ENCODE measurements at regions not wholly inside any gene's neighbourhood (a gene's known extent, or its start where the extent isn't known, plus 50 kb on each side); places are given as distances from the start of the nearest gene placed in this dataset.

- Histone ChIP-seq H4K20me1 (ENCODE audit: control insufficient read depth, insufficient read depth, insufficient read length) (no peaks in the 10 kb centered on the region), H3K4ac (ENCODE audit: low read depth, low read length) (no peak overlapping the region), H2BK5ac (ENCODE audit: insufficient read length, low read length) (no peak overlapping the region), H3K79me1 (ENCODE audit: insufficient read depth, low read depth, low read length, poor library complexity, severe bottlenecking) (no peaks in the 10 kb centered on the region), H3K4me1 (ENCODE audit: insufficient read depth, low read length) (no peaks in the 10 kb centered on the region), H3T11ph (ENCODE audit: low read length) (no peak overlapping the region), H4K8ac (replicated peaks; ENCODE audit: insufficient read length, low read depth, low read length) (no peak overlapping the region), H3K9ac (ENCODE audit: extremely low read depth, insufficient read length, low read length) (no peak overlapping the region), H2AK5ac (ENCODE audit: insufficient read length, low read length) (no peak overlapping the region), H2BK12ac (ENCODE audit: insufficient read length, low read depth, low read length) (no peak overlapping the region), H3K27me3 (ENCODE audit: insufficient read depth, low read length) (no peaks in the 10 kb centered on the region), H2BK15ac (ENCODE audit: low read depth, low read length) (no peak overlapping the region), H4K5ac (ENCODE audit: insufficient read length, low read depth, low read length) (no peak overlapping the region), H3K4me2 (ENCODE audit: insufficient read depth, insufficient read length, low read length) (no peak overlapping the region), H4K91ac (ENCODE audit: insufficient read length, low read depth, low read length) (no peak overlapping the region), H3K18ac (ENCODE audit: insufficient read length, low read depth, low read length) (no peak overlapping the region), H3K79me2 (ENCODE audit: insufficient read depth, low read length) (no peaks in the 10 kb centered on the region), H3K23me2 (ENCODE audit: insufficient read length, low read depth, low read length, poor library complexity, severe bottlenecking) (no peaks in the 10 kb centered on the region), H3K27ac (ENCODE audit: insufficient read length, low read depth, low read length) (no peak overlapping the region), H3K56ac (ENCODE audit: insufficient read length, low read depth, low read length) (no peak overlapping the region), H2BK120ac (ENCODE audit: low read depth, low read length, poor library complexity, severe bottlenecking) (no peak overlapping the region), H2AFZ (ENCODE audit: low read length) (no peak overlapping the region), H3K23ac (ENCODE audit: insufficient read length, low read depth, low read length) (no peak overlapping the region), H3K9me3 (ENCODE audit: control insufficient read depth, low read depth, low read length) (no peaks in the 10 kb centered on the region), H3K14ac (ENCODE audit: insufficient read depth, low read length) (no peak overlapping the region), H2BK20ac (ENCODE audit: low read depth, low read length, poor library complexity, severe bottlenecking) (no peak overlapping the region)
- peaks cover 4 to 12% (median 5%) of the 10 kb centered on the region in 3 experiments; a peak in 5 of 7 replicates for H3K36me3 Mint-ChIP-seq (ENCODE audit: insufficient read depth in 1 of 3, low read depth in 3 of 3)
- peaks cover 3 to 10% of the 10 kb centered on the region in 2 experiments for H3K4me1 Mint-ChIP-seq
- no peak for TF ChIP-seq CTCF (conservative IDR thresholded peaks at IDR 0.05)
- H3K9me3 Mint-ChIP-seq: peaks cover 10 to 12% of the 10 kb centered on the region in 2 experiments
- H3K4me3 Mint-ChIP-seq: no peak overlapping the region
- H3K27me3 Mint-ChIP-seq (ENCODE audit: low read depth): peaks cover 5% of the 10 kb centered on the region
- no peak for DNase-seq
- no CpG with 5 or more reads among the region's 2 CpGs for WGBS (ENCODE audit: extremely low coverage, insufficient read length, low lambda C conversion rate)
- no peak overlapping the region for H3K27ac Mint-ChIP-seq
Observed at GRCh38 chr20:56799187-56799586, 170.1 kb downstream of the TFAP2C start.
